ENCODE measurements at regions not wholly inside any gene's neighbourhood (a gene's known extent, or its start where the extent isn't known, plus 50 kb on each side); places are given as distances from the start of the nearest gene placed in this dataset.

DNA sequence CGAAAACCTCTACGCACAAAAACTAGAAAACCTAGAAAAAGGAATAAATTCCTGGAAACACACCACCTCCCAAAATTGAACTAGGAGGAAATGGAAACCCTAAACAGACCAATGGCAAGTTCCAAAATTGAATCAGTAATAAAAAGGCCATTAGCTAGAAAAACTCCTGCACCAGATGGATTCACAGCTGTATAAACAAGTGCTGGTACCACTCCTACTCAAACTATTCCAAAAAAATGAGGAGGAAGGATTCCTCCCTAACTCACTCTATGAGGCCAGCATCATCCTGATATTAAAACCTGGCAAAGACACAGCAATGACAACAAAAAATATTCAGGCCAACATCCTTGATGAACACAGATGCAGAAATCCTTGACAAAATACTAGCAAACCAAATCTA is 228.2 kb downstream of the CHRM2 start:
- POLR2A ChIA-PET, result no interaction called here
- H3K27ac ChIP-seq (ENCODE audit: insufficient read depth, low read depth, low read length), result no peak overlapping the region
- no peaks in the 10 kb centered on the region for H4K20me1 ChIP-seq (replicated peaks; ENCODE audit: control insufficient read depth, extremely low read depth, insufficient read depth, low read length)
- no peaks in the 10 kb centered on the region for H3K9me1 ChIP-seq (replicated peaks; ENCODE audit: control insufficient read depth, extremely low read depth, insufficient read depth, low read length)
- intact Hi-C loops (cut with micrococcal nuclease) (no loop called here), dilution Hi-C loops (cut with MboI; ENCODE audit: extremely low pct_ligation_motif_present, low sequenced_read_pairs) (no loop called here)
- no peak for TF ChIP-seq JUN (IDR thresholded peaks at IDR 0.05; ENCODE audit: borderline replicate concordance, insufficient read depth, insufficient read length, low read depth)
- no peak for TF ChIP-seq POLR2A (IDR thresholded peaks at IDR 0.05; ENCODE audit: low read depth, low read length)
- no peak for TF ChIP-seq CTCF (IDR thresholded peaks at IDR 0.05; ENCODE audit: extremely low read depth in 1 of 2, insufficient read depth in 1 of 2, low read depth in 1 of 2, low read length in 2 of 2)
- TF ChIP-seq GATA2 (IDR thresholded peaks at IDR 0.05; ENCODE audit: insufficient read depth, insufficient read length, low read depth, low read length), result no peak
- no peak for TF ChIP-seq MYC (IDR thresholded peaks at IDR 0.05; ENCODE audit: low read depth, low read length)
- TF ChIP-seq EZH2 (IDR thresholded peaks at IDR 0.05; ENCODE audit: borderline replicate concordance, low read depth, low read length, severe bottlenecking), result no peak
- TF ChIP-seq FOS (IDR thresholded peaks at IDR 0.05; ENCODE audit: borderline replicate concordance, insufficient read depth, low read length), result no peak
- no peak for TF ChIP-seq MAX (IDR thresholded peaks at IDR 0.05; ENCODE audit: insufficient read depth, insufficient read length)
- no peak for TF ChIP-seq POLR2AphosphoS5 (IDR thresholded peaks at IDR 0.05; ENCODE audit: insufficient read depth, low read depth, low read length)
- no peaks in the 10 kb centered on the region for H3K36me3 ChIP-seq (ENCODE audit: control insufficient read depth in 2 of 2, extremely low read depth in 1 of 2, insufficient read depth in 2 of 2, low read length in 2 of 2)
- CTCF ChIA-PET, result no interaction called here
- H3K4me1 ChIP-seq (ENCODE audit: control insufficient read depth, extremely low read depth, insufficient read depth, low read length), result no peaks in the 10 kb centered on the region
- no peaks in the 10 kb centered on the region for H3K79me2 ChIP-seq (ENCODE audit: control insufficient read depth, insufficient read depth, low read length)
- no TSS peak for BruUV-seq (replicated peaks)
- no peak overlapping the region for H3K4me2 ChIP-seq (ENCODE audit: insufficient read depth, low read length)
- no peak overlapping the region for H3K4me3 ChIP-seq (replicated peaks in 1 of 3; ENCODE audit: insufficient read depth in 1 of 3, low read depth in 1 of 3, low read length in 3 of 3)
- H3K9me3 ChIP-seq (replicated peaks; ENCODE audit: control insufficient read depth, insufficient read depth, low read length), result no peaks in the 10 kb centered on the region
- H3K27me3 ChIP-seq (ENCODE audit: control insufficient read depth in 2 of 2, insufficient read depth in 2 of 2, low read length in 2 of 2), result no peaks in the 10 kb centered on the region
- no peak overlapping the region for H2AFZ ChIP-seq (ENCODE audit: low read depth, low read length)
- no peak overlapping the region for H3K9ac ChIP-seq (replicated peaks; ENCODE audit: extremely low read depth, insufficient read depth, low read length)
- FAIRE-seq (no peak), DNase-seq (ENCODE audit: low read depth, low spot score) (no peak)
